ENCODE measurements at regions not wholly inside any gene's neighbourhood (a gene's known extent, or its start where the extent isn't known, plus 50 kb on each side); places are given as distances from the start of the nearest gene placed in this dataset.

DNA sequence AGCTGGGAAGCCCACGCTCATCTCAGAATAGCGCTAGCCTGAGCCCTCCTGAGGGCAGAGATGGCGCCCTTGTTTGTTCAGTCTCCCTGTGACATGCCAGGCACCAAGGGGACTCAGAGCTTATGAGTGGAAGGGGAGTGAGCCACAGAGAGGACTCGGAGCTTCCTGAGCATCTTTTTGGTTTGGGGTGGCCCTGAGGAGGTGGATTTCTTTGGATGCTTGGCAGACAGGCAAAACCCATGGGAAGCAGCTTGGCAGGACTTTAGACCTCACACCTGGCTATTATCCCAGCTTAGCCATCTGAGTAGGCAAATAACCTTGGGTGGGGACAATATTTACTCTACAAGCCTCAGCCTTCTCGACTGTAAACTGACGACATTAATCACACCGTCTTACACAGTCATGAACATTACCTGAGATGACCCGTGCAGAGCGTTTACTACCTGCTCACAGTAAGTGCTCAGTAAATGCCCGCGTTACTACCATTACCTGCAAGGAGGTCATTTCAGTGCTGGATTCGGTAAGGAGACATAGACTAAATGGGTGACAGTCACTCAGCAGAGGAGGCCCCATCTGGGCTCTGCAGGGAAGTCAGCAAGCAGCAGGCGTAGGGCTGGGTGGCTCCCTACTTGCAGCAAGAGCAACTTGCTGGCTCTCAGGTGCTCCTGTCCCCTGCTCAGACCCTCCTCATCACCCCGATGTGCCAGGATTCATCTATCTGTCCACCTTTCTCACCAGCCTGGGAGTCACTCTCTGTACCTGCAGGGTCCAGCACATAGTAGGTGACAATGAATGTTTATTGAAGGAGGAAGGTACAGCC is 54.9 kb downstream of the KLHDC7A start:
- no peak for DNase-seq (ENCODE audit: low spot score)

DNA sequence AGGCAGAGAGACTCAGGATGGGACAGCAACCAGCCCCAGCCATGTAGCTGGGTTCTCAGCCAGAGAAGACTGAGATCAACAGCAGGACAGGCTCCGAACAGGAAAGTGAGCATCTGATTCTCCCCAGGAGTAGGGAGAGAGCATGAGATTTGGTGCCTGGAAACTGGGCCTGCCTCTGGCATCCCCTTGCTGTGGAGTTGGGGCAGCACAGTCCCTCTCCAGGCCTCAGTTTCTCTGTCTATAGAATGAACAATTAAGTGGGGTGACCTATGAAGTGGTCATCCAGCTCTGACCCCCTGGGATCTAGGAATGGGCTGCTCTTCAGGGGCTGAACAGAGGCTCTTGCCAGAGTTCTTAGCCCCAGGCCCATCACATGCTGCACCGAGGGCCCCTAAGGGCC is 55.6 kb downstream of the KLHDC7A start:
- no peak for DNase-seq (ENCODE audit: low spot score)

GRCh38 chr1:18536915-18537314 is 56.2 kb downstream of the KLHDC7A start:
- no peak for DNase-seq (ENCODE audit: low spot score)

DNA sequence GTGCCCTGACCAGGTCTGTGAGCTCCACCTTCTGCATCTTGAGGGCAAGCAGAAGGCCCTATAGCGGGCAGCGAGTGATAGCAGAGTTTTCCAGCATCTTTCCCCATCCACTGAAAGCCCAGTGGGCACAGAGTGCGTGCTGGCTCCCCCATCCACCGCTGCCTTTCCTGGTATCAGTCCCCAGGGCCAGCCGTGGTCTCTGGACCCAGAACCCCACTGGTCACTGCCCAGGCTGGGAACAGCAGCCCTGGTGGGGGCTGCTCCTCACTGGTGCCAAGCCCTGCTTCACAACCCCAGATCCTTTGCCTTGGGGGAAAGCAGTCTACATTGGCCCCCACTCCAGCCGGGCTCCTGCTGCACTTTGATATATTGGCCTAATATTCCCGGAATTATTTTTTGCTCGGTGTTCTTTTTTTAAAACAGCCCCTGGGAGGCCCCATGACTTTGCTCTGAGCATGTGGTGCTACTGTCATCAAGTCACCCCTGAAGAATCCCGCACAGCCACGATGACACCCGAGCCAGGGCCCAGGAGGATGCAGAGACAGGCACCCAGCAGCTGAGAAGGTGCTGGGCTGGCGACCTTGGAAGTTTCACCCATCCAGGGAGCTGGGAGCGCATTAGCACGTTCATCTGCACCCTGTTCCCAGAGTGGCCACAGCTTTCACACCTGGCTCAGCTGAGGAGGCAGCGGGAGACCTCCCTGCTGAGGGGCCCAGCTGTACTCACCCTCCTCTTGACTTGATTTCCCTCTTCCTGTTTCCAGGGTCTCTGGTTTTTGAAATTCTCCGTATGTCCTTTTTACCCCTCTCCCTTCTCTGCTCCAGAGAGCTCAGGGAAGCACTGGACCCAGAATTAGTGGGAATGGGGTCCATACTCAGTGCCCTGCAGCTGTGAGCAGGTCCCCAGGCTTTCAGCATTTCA is 56.9 kb downstream of the KLHDC7A start:
- DNase-seq (ENCODE audit: low spot score) = no peak

DNA sequence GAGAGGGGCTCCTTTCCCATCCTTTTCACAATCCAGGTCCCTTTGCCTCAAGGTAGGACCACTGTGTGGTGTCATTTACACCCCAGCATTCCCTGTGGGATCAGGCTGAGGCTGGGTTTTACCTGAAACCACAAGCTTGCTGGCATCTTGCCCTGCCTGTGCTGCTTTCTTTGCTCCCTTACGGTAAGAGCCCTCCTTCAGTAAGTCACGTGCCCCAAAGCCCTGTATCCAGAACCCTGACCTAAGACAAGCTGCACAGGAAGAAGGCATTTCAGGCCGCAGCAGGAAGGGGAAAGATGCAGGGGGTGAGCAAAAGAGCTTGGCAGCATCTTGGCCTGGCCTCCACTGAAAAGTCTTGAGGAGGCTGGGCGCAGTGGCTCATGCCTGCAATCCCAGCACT is 58.4 kb downstream of the KLHDC7A start:
- no peak for DNase-seq (ENCODE audit: low spot score)

GRCh38 chr1:18540136-18540765 is 59.5 kb downstream of the KLHDC7A start:
- no peak for DNase-seq (ENCODE audit: low spot score)

- no peak for DNase-seq (ENCODE audit: low spot score)
Measured at GRCh38 chr1:18541046-18541795, 60.5 kb downstream of the KLHDC7A start.

GRCh38 chr1:18542351-18542750 is 61.6 kb downstream of the KLHDC7A start:
- DNase-seq (ENCODE audit: low spot score) = no peak

GRCh38 chr1:18546026-18546425 is 65.3 kb downstream of the KLHDC7A start:
- DNase-seq (ENCODE audit: low spot score) = no peak

- DNase-seq (ENCODE audit: low spot score) = no peak
Measured at GRCh38 chr1:18547460-18547859, 66.7 kb downstream of the KLHDC7A start.

- DNase-seq (ENCODE audit: low spot score) = no peak
Measured at GRCh38 chr1:18548643-18549042, 67.9 kb downstream of the KLHDC7A start.

GRCh38 chr1:18549106-18549505 is 68.4 kb downstream of the KLHDC7A start:
- DNase-seq (ENCODE audit: low spot score) = no peak

DNA sequence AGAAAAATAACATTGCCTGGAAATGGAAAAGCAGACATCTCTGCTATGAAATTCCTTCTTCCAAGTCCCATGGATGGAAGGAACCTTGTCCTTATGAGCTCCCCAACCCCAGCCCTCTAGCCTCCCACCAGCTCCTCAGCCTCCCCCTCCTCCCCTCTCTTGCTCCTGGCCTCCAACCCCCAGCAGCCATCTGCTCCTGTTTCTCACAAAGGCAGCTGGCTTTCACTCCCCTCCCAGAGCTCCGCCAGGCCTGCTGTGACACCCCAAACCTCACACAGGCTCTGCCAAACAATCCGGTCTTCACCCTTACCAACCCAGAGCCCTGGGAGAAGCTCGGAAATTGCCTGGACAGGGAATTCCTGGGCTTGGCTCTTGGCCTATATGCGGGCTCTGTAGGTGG is 69.2 kb downstream of the KLHDC7A start:
- DNase-seq (ENCODE audit: low spot score) = no peak

GRCh38 chr1:18552631-18553030 is 71.9 kb downstream of the KLHDC7A start:
- no peak for DNase-seq (ENCODE audit: low spot score)

DNA sequence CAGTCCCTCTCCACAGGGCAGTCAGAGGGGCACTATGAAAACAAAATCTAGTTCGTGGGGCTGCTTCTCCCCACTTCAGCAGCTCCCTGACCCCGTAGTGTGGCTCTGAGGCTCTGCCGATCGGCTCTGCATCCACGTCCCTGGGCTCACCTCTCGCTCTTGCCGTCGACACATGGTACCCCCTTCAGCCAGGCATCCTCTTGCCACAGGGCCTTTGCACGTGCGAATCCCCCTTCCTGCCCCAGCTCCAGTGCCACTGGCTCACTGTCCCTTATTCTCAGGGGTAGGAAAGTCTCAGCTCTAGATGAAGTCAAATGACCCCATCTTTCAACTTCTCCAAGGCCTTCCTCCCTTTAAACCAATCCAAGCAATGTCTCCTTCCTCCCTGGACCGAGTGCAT is 72.7 kb downstream of the KLHDC7A start:
- no peak for DNase-seq (ENCODE audit: low spot score)

GRCh38 chr1:18554099-18554498 is 73.4 kb downstream of the KLHDC7A start:
- no peak for DNase-seq (ENCODE audit: low spot score)

GRCh38 chr1:18554597-18554996 is 73.9 kb downstream of the KLHDC7A start:
- no peak for DNase-seq (ENCODE audit: low spot score)

DNA sequence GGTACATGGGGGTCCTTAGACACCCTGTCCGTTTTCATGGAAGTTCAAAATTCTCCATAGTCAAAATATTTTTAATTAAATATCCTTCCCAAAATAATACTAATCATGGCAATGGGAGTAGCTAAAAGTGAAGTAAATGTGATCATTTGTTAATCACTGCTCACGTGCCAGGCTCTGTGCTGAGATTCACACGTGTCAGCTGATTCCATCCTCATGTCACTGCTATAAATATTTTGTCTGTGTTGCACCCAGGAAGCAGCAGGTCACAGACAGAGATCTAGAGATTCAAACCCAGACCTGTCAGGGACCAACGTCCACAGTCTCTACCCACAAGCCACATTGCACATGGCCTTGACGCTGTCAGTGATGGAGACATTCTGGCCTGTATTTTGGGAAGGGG is 74.3 kb downstream of the KLHDC7A start:
- DNase-seq (ENCODE audit: low spot score) = no peak

- DNase-seq (ENCODE audit: low spot score) = no peak
Measured at GRCh38 chr1:18556364-18556763, 74.3 kb upstream of the PAX7 start.

DNA sequence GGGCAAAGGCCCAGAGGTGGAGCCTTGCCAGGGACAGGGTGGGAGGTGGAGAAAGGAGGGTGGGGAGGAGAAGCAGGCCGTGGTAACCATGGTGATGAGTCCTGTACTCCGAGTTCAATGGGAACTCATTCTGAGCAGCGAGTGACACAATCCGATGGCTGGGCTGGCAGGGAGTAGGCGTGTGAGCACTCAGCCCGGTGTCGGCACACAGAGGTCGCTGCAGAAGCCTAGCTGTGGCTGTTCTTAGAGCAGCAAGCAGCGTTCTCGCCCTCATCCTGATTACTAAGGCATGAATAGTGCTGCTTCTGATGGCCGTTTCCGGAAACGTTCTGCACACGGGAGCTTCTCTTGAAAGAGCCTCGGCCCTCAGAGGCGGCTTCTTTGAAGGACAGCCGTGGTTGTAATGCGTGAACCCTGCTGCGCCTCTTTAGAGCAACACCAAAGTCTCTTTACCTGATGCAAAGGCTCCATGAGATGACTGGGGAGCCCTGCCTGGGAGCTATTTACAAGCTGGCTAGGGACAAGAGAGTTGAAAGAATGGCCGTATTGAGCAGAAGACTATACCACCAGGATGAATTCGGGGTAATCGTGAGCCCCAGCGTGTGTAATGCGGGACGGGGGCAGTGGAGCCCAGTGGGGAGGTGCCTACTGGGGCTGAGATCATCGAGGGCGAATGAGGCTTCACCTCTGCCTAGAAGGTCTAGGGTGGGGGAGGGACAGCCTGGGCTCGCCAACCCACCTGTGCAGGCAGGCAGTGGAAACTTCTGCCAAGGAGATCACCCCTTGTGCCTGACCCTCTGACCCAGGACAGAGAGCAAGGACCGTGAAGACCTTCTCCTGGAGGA is 72.8 kb upstream of the PAX7 start:
- no peak for DNase-seq (ENCODE audit: low spot score)

DNA sequence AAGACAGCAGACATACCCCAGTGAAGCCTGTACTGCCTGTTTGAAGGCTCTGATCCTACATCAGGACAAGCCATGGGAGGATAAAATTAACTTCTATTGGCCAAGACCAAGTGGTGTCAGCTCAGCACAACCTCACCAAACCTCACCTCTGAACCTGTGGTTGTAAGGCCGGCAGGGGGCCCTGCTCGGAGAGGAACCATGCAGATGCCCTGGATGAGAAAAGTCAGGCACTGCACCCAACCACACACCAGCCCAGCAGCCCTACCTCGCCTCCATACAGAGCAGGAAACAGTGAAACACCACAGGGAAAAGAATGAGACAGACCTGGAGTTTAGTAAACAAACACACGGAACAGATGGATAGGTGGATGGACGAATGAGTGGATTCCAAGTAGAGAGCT is 70.0 kb upstream of the PAX7 start:
- DNase-seq (ENCODE audit: low spot score) = no peak
